ENCODE measurements at regions not wholly inside any gene's neighbourhood (a gene's known extent, or its start where the extent isn't known, plus 50 kb on each side); places are given as distances from the start of the nearest gene placed in this dataset.

DNA sequence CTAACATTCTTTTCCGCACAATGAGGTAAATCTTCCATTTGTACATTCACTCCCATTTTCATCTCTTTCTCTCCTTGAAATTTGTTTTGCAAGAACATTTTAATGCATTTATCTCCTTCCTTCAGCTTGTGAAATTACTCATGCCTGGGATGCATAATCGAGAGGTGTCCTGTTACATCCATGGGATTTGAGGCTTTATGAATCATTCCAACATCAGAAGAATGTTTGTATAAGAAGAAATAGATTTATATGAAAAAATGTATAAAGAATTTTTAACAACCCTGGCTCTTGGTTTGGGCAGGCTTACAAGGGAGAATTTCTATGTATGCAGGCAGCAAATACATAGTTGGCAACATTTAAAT, 93.2 kb upstream of the MBNL1 start:
- TF ChIP-seq ZNF274 (IDR thresholded peaks at IDR 0.05; ENCODE audit: low read depth, low read length) (no peak), SUZ12 (IDR thresholded peaks at IDR 0.05; ENCODE audit: extremely low read depth, insufficient read depth, insufficient read length) (no peak), YY1 (IDR thresholded peaks at IDR 0.05; ENCODE audit: insufficient read depth, insufficient read length) (no peak)

All from NT2/D1 (cell line).